ENCODE measurements at regions not wholly inside any gene's neighbourhood (a gene's known extent, or its start where the extent isn't known, plus 50 kb on each side); places are given as distances from the start of the nearest gene placed in this dataset.
"Not testable (repeated sequence)": the region's sequence is repeated elsewhere in the genome, so short reads cannot be mapped to it uniquely, and the experiment has no call there.

GRCh38 chr10:31186225-31187000, 132.6 kb upstream of the ZEB1 start:
- DNase-seq = no peak

DNA sequence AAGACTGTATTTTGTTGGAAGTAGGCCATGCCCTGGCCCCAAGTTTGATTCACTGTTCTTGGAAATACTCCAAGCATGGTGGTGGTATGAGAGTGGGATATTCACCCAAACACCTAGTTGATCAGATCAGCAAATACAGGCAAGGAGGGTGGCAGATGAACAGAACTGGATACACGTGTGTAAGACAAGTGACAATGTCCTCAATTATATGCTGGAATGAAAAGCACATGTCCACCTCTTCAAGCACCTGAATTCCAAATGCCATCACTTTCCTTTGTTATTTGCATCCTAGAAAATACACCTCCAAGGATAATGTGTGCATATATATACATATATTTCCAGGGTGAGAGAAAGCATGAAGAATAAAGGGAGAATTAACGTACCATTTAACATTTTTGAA, 131.8 kb upstream of the ZEB1 start:
- no peak for DNase-seq

DNA sequence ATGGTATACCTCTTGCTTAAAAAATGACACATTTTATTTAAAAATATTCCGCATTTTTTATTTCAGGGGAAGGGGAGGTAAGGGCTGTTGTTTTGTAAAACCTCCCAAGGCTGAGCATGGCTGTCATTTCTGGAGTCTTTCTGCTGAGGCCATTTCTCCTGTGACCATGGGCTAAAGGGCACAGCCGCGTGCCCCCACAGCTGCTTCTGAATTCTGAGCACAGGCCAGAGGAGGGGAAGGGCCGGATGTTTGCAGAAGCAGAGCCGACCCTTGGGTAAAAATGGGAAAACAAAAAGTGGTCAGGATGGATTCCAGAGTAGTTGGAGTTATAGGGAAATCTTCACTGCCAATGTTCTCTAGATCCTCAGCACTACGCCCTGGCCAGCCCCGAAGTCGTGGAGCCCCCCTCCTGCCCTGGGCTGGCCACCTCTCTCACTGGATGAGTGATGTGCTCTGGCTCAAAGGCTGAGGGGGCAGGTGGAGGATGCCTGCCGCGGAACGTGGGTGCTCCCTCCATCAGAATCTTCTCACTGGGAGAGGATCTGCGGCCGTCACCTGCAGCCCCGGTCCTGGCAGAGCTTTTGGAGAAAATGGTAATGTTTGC, 131.3 kb upstream of the ZEB1 start:
- no peak for DNase-seq

GRCh38 chr10:31188792-31189406, 130.1 kb upstream of the ZEB1 start:
- no peak for DNase-seq

GRCh38 chr10:31190488-31190887, 128.5 kb upstream of the ZEB1 start:
- no peak for DNase-seq

- DNase-seq = no peak
Measured at GRCh38 chr10:31192475-31192874, 126.5 kb upstream of the ZEB1 start.

- no peak for DNase-seq
Measured at GRCh38 chr10:31194986-31195385, 124.0 kb upstream of the ZEB1 start.

DNA sequence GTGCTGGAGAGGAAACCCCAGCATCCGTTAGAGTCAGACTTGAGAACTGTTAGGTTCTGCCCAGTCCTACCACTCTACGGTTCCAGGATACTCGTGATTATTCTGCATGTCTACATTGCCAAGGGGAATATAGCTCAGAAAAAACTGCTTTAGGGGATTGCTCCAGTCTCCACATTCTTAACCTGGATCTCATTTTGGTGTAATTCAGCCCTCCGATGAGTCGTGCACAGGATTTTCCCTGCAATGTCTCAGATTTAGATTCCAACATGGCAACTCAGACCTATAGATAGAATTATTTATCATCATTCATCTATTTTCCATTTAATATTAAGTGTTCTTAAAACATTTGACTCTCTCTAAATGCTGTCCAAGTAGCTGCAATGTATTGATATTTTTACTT, 121.1 kb upstream of the ZEB1 start:
- DNase-seq = no peak

GRCh38 chr10:31204090-31204489, 114.9 kb upstream of the ZEB1 start:
- no peak for DNase-seq

DNA sequence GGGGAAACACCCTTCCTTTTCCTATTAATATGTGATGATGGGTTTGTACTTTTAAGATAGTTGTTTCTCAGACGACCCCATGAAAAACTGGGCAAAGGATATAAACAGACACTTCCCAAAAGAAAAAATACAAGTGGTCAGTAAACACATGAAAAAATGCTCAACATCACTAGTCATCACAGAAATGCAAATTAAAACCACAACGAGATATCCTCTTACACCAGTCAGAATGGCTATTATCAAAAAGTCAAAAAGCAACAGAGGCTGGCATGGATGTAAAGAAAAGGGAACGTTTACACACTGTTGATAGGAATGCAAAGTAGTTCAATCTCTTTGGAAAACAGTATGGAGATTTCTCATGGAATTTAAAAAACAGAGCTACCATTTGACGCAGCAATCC, 111.4 kb upstream of the ZEB1 start:
- no peak for DNase-seq

DNA sequence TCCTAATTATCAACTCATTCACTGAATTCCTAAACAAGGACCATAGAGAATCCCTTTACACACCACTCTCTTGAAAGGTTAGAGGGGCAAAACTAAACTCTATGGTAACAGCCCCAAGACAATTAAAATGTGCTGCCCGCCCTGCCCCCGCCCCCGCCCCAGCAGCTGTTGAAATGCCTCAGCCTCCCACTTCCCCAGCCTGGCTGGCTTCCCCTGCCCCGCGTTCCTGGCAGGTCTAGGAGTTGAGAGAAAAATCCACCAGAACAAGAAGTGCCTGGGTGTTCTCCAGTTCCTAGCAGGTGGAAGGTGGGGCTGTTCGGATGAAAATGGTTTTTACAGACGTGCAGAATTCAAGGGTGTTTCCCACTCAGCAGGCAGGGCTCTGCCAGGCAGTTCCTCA, 109.5 kb upstream of the ZEB1 start:
- no peak for DNase-seq

GRCh38 chr10:31210190-31210589, 108.8 kb upstream of the ZEB1 start:
- DNase-seq = no peak

GRCh38 chr10:31213959-31214358, 105.1 kb upstream of the ZEB1 start:
- DNase-seq = no peak

- no peak for DNase-seq
Measured at GRCh38 chr10:31215052-31215451, 104.0 kb upstream of the ZEB1 start.

- no peak for DNase-seq
Measured at GRCh38 chr10:31219306-31219705, 99.7 kb upstream of the ZEB1 start.

DNA sequence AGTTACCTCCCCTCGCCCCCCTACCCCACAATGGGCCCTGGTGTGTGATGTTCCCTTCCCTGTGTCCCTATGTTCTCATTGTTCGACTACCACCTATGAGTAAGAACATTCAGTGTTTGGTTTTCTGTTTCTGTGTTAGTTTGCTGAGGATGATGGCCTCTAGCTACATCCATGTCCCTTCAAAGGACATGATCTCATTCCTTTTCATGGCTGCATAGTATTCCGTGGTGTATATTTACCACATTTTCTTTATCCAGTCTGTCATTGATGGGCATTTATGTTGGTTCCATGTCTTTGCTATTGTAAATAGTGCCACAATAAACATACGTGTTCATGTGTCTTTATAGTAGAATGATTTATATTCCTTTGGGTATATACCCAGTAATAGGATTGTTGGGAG, 90.2 kb upstream of the ZEB1 start:
- not testable (repeated sequence) for DNase-seq

DNA sequence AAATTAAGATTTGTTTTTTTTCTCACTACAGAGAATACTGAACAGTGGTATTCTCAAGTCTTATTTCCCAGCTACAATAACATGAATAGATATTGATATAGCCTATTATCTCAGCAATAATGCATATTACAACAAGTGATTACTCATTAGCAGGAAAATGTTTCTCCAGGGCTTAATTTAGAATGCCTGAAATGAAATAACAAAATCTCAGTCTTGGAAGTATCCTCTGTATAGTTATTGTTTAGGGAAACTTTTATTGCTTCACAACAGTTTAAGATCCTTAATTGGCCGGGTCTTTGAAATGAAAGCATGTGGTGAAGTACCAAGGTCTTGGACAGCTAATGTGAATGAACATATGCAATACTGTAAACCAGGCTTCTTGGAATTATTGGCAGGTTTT, 79.1 kb upstream of the ZEB1 start:
- DNase-seq = no peak

- DNase-seq = peak in 3 of 56 donors; percentile 1
Measured at GRCh38 chr10:31242902-31243301, 76.1 kb upstream of the ZEB1 start.

DNA sequence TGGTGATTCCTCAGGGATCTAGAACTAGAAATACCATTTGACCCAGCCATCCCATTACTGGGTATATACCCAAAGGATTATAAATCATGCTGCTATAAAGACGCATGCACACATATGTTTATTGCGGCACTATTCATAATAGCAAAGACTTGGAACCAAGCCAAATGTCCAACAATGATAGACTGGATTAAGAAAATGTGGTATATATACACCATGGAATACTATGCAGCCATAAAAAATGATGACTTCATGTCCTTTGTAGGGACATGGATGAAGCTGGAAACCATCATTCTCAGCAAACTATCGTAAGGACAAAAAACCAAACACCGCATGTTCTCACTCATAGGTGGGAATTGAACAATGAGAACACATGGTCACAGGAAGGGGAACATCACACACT, 67.9 kb upstream of the ZEB1 start:
- DNase-seq = not testable (repeated sequence)

GRCh38 chr10:31253237-31253636, 65.8 kb upstream of the ZEB1 start:
- no peak for DNase-seq

DNA sequence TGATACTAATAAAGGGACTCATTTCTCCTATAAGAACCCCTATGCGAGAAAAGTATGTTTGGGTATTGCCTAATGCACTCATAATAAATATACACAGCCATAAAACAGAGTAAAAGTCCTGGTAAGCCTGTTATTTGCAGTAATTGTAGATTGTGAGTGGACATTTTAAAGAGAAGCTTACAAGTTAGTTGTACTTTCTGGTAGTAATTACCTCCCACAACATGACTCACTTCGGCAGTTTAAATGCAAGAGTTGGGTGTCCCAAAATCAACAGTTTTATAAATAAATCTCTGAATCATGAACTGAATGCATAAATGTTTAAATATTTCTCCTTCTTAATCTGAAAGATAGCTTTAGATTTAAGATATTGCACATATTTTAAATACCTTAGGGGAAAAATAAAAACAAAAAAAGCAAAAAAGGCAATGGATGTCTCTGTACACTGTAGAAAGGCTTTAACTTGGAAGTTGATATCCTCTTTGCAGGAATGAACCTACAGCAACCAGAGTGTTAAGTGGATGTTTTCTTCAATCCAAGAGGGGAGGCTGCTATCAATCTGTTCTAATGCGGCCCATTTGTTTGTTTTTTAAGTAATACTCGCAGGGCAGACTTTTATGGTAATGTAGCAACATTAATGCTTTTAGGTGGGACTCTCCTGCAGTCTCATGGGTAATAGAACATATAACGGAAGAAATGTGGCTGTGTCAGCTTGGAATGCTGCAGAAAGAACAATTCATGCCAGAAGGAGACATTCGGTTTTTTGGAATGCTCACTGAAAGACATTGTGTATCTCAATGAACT, 57.3 kb upstream of the ZEB1 start:
- DNase-seq = no peak

GRCh38 chr10:31262672-31263071, 56.3 kb upstream of the ZEB1 start:
- DNase-seq = no peak
